Muscle layer of colon (tissue), 2 donors: ENCODE measurements at regions not wholly inside any gene's neighbourhood (a gene's known extent, or its start where the extent isn't known, plus 50 kb on each side); places are given as distances from the start of the nearest gene placed in this dataset.
"Not testable (repeated sequence)": the region's sequence is repeated elsewhere in the genome, so short reads cannot be mapped to it uniquely, and the experiment has no call there.

ENCODE experiments used
- H3K27ac ChIP-seq: one replicate; pipeline ENCODE4 v1.7.0; 2013; ENCODE audit warnings: low read depth, mild to moderate bottlenecking, low read length, moderate library complexity
- H3K27me3 ChIP-seq, 2 donors: one replicate each; pipeline ENCODE4 v1.7.0; 2013; ENCODE audit warnings: low read length in 2 of 2, mild to moderate bottlenecking in 2 of 2; ENCODE audit not compliant: insufficient read depth in 2 of 2, control insufficient read depth in 1 of 2
- H3K36me3 ChIP-seq: one replicate; pipeline ENCODE4 v1.7.0; 2013; ENCODE audit warnings: mild to moderate bottlenecking, low read length; ENCODE audit not compliant: insufficient read depth
- H3K4me1 ChIP-seq: one replicate; pipeline ENCODE4 v1.7.0; 2013; ENCODE audit warnings: mild to moderate bottlenecking, low read length; ENCODE audit not compliant: insufficient read depth
- H3K4me3 ChIP-seq, 2 donors: one replicate each; pipeline ENCODE4 v1.7.0; 2013; ENCODE audit warnings: low read length in 2 of 2, low read depth in 1 of 2, mild to moderate bottlenecking in 1 of 2, moderate library complexity in 1 of 2
- H3K9ac ChIP-seq: one replicate; pipeline ENCODE4 v1.7.0; 2013; ENCODE audit warnings: low read length
- H3K9me3 ChIP-seq: one replicate; pipeline ENCODE4 v1.7.0; 2013; ENCODE audit warnings: mild to moderate bottlenecking, low read length
- donor health status: abdominal sarcoma.
- donor health status: Adenocarcinoma of cecum.

DNA sequence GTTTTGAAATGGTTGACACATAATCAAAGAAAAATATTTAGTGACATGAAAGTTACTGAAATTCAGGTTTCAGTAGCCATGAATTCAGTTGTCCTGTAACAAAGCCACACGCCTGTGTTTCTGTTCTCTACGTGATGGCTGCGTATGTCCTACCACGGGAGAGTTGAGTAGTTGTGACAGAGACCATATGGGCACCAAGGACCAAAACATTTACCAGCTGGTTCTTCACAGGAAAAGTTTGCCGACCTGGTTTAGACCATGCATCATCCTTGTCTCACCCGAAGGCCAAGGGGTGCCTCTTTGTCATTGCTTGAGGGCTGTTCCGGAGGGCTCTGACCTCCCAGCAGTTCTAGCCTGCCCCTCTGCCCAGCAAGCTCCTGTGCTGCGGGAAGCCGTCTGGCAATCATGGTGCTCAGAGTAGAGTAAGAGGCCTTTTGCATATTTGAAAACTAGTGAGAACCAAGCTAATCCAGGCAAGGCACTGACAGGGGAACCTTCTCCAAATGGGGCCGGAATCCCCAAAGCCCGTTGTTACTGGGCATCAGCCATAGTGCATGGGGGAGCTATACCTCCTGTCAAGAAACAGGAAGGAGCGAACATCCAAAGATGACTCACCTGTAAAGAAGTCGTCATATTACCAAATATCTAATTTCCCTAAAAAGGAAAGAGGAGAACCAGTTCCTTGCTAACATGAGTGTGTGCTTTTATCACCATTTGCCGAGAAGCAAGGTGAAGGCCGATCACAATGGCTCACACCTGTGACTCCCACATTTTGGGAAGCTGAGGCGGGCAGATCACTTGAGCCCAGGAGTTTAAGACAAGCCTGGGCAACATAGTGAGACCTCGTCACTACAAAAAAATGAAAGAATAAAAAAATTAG lies 92.6 kb upstream of the RAB12 start:
- H3K27me3 ChIP-seq: no peaks in the 10 kb centered on the region
- no peak overlapping the region for H3K4me3 ChIP-seq
- no peak overlapping the region for H3K9ac ChIP-seq
- no peaks in the 10 kb centered on the region for H3K9me3 ChIP-seq
- no peaks in the 10 kb centered on the region for H3K4me1 ChIP-seq
- no peak overlapping the region for H3K27ac ChIP-seq
- H3K36me3 ChIP-seq: no peaks in the 10 kb centered on the region

- no peak overlapping the region for H3K4me3 ChIP-seq
- no peak overlapping the region for H3K9ac ChIP-seq
- H3K9me3 ChIP-seq: no peaks in the 10 kb centered on the region
- H3K27ac ChIP-seq: no peak overlapping the region
- no peaks in the 10 kb centered on the region for H3K27me3 ChIP-seq
- H3K4me1 ChIP-seq: no peaks in the 10 kb centered on the region
- H3K36me3 ChIP-seq: no peaks in the 10 kb centered on the region
Measured at GRCh38 chr18:8517276-8517675, 92.0 kb upstream of the RAB12 start.

- Histone ChIP-seq H3K4me3 (no peak overlapping the region), H3K9ac (no peak overlapping the region), H3K27me3 (no peaks in the 10 kb centered on the region), H3K4me1 (no peaks in the 10 kb centered on the region), H3K36me3 (no peaks in the 10 kb centered on the region), H3K9me3 (no peaks in the 10 kb centered on the region), H3K27ac (no peak overlapping the region)
Measured at GRCh38 chr18:8519102-8519501, 90.1 kb upstream of the RAB12 start.

DNA sequence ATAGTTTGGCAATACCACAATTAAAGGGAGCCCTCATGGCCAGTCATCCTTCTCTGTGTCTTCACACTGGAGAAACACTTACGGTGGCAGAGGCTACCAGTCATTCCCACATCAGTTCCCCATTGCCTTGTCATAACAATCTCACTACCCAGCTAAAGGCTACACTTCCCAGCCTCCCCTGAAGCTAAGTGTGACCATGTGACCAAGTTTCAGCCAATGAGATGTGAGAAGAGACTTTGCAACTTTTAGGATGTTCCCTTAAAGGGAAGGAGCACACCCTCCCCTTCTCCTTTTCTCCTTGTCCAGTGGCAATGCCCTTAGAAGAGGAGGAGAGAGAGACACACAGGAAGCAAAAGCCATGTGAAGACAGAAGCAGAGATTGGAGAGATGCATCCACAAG lies 89.0 kb upstream of the RAB12 start:
- Histone ChIP-seq H3K9ac (no peak overlapping the region), H3K36me3 (no peaks in the 10 kb centered on the region), H3K27me3 (no peaks in the 10 kb centered on the region), H3K4me1 (no peaks in the 10 kb centered on the region), H3K9me3 (no peaks in the 10 kb centered on the region), H3K27ac (no peak overlapping the region), H3K4me3 (no peak overlapping the region)

DNA sequence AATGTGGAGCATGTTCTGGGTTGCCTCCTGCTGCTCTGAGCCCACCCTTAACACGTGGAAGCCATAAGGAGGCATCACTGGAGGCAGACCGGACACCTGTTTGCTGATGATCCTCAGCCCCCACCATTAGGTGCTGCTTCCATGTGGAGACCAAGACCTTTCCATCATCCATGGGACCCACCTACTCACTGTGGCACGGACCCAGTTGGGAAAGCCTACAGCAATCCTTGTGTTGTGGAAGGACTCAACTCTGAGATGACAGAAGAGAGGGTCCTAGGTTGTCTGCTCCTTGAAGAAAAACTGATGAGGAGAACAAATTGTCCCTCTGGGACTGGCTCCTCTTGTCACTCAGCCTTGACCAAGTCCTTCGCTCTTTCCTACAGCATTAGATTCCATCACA lies 86.5 kb upstream of the RAB12 start:
- Histone ChIP-seq H3K36me3 (no peaks in the 10 kb centered on the region), H3K9ac (no peak overlapping the region), H3K27me3 (no peaks in the 10 kb centered on the region), H3K4me3 (no peak overlapping the region), H3K27ac (no peak overlapping the region), H3K4me1 (no peaks in the 10 kb centered on the region), H3K9me3 (no peaks in the 10 kb centered on the region)

- H3K9me3 ChIP-seq: no peaks in the 10 kb centered on the region
- no peaks in the 10 kb centered on the region for H3K27me3 ChIP-seq
- H3K4me3 ChIP-seq: no peak overlapping the region
- no peaks in the 10 kb centered on the region for H3K36me3 ChIP-seq
- H3K4me1 ChIP-seq: no peaks in the 10 kb centered on the region
- no peak overlapping the region for H3K9ac ChIP-seq
- H3K27ac ChIP-seq: no peak overlapping the region
Measured at GRCh38 chr18:8525692-8526091, 83.5 kb upstream of the RAB12 start.

- no peaks in the 10 kb centered on the region for H3K27me3 ChIP-seq
- H3K4me3 ChIP-seq: no peak overlapping the region
- H3K36me3 ChIP-seq: no peaks in the 10 kb centered on the region
- no peaks in the 10 kb centered on the region for H3K9me3 ChIP-seq
- H3K4me1 ChIP-seq: no peaks in the 10 kb centered on the region
- no peak overlapping the region for H3K27ac ChIP-seq
- no peak overlapping the region for H3K9ac ChIP-seq
Measured at GRCh38 chr18:8526332-8526731, 82.9 kb upstream of the RAB12 start.

DNA sequence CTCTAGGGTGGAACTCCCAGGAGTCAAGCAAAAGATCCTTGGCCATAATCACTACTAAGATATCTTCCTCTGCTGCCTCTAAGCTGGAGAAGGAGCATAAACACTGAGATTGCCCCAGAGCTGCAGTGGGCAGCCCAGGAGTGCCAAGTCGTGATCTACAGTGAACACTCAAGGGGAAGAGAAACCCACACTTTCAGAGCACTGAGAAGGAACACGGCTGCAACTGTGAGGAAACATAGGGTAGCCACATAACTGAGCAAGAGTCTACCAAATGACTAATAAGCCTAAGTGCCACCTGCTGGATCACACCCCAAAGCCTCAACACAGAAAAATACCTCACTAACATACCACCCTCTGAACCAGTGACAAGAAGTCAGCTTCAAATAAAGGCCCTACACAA lies 79.6 kb upstream of the RAB12 start:
- Histone ChIP-seq H3K4me1 (no peaks in the 10 kb centered on the region), H3K9me3 (no peaks in the 10 kb centered on the region), H3K27me3 (no peaks in the 10 kb centered on the region), H3K9ac (no peak overlapping the region), H3K36me3 (no peaks in the 10 kb centered on the region), H3K4me3 (no peak overlapping the region), H3K27ac (no peak overlapping the region)

GRCh38 chr18:8531084-8531483 lies 78.2 kb upstream of the RAB12 start:
- not testable (repeated sequence) for H3K9ac ChIP-seq, H3K4me3 ChIP-seq, H3K9me3 ChIP-seq, H3K4me1 ChIP-seq, H3K27me3 ChIP-seq, H3K27ac ChIP-seq, H3K36me3 ChIP-seq

DNA sequence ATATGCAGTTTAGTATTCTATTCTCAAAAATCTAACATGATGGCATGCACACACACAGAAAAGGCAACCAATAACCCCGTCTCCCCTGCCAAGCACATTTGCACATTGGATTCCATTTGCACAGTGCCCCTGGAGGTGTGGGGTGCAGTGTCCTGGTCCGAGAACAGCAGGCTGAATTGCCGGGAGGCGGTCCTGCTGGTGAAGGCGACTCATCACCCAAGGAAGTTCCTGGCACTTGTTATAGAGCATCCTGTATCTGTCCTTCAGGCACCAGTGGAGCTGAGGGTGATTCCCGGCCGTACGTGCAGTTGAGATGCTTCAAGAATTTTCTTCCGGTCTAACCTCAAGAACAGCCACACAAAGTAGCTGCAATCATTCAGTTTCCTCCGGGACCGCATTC lies 73.0 kb upstream of the RAB12 start:
- no peaks in the 10 kb centered on the region for H3K4me1 ChIP-seq
- no peaks in the 10 kb centered on the region for H3K27me3 ChIP-seq
- no peaks in the 10 kb centered on the region for H3K9me3 ChIP-seq
- no peak overlapping the region for H3K27ac ChIP-seq
- no peaks in the 10 kb centered on the region for H3K36me3 ChIP-seq
- no peak overlapping the region for H3K9ac ChIP-seq
- H3K4me3 ChIP-seq: no peak overlapping the region

DNA sequence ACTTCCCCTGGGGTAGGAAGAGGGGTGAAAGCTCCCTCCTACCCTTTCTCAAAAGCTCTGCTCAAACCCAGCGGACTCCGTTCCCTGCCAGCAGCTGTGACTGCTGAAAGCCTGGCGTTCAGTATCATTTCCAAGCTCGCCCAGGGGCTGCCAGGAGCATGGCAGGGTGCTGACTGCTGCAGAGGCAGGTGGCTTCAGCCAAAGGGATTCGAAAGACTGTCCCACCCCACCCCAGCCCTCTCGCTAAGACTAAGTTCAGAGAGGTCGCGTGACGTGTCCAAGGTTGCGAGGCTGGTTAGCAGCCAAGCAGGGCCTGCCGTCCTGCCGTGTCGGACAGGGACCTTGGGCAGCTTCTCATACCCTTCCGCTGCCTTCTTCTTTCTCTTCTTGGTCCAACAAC lies 72.3 kb upstream of the RAB12 start:
- Histone ChIP-seq H3K4me3 (no peak overlapping the region), H3K27ac (no peak overlapping the region), H3K9me3 (no peaks in the 10 kb centered on the region), H3K27me3 (no peaks in the 10 kb centered on the region), H3K36me3 (no peaks in the 10 kb centered on the region), H3K9ac (no peak overlapping the region), H3K4me1 (no peaks in the 10 kb centered on the region)

DNA sequence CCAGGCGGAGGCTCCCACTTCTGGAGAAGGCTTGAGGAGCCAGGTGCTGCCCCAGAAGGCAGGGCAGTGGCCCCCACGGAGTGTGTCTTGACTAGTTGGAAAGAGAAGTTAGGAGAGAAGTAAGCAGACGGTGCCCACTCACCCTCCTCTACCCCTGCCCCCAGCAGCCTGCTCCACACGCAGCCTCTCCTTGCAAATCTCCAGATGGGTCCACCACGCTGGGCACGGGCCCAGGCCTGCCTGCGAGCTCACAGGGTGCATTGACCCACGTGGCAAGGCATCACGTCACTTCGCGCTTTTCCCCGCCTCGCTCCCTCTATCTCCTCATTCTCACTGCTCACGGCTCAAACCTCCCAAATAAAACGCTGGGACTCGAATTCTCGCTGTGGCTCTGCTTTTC lies 71.8 kb upstream of the RAB12 start:
- Histone ChIP-seq H3K4me3 (no peak overlapping the region), H3K27ac (no peak overlapping the region), H3K4me1 (no peaks in the 10 kb centered on the region), H3K36me3 (no peaks in the 10 kb centered on the region), H3K27me3 (no peaks in the 10 kb centered on the region), H3K9me3 (no peaks in the 10 kb centered on the region), H3K9ac (no peak overlapping the region)
